A549 (cell line): ENCODE measurements at regions not wholly inside any gene's neighbourhood (a gene's known extent, or its start where the extent isn't known, plus 50 kb on each side); places are given as distances from the start of the nearest gene placed in this dataset.

ENCODE experiments used
- MAZ ChIP-seq: fragments of 150-350 bp; IDR thresholded peaks from 2 replicates; pipeline ENCODE4 v1.6.1; 2014; ENCODE audit warnings: antibody characterized with exemption, low read depth, low read length, borderline replicate concordance
- POLR2A ChIP-seq: IDR thresholded peaks from 2 replicates; pipeline ENCODE4 v1.6.1; 2012; ENCODE audit warnings: mild to moderate bottlenecking, low read length

- TF ChIP-seq POLR2A (no peak), MAZ (no peak)
Observed at GRCh38 chr2:78145997-78146722, 624.0 kb upstream of the LRRTM4 start.
